ENCODE measurements at regions not wholly inside any gene's neighbourhood (a gene's known extent, or its start where the extent isn't known, plus 50 kb on each side); places are given as distances from the start of the nearest gene placed in this dataset.

DNA sequence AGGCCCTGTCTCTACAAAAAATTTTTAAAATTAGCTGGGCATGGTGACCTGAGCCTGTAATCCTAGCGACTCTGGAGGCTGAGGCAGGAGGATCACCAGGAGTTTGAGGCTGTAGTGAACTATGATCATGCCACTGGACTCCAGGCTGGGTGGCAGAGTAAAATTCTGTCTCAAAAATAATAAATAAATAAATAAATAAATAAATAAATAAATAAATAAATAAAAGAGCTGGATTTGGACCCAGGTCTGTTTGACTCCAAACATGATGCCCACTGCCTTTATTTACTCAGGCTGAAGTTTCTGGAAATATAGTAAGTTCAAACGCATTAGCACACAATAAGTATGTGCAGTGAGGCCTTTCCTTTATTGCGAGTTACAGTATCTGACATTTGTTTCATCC is 75.0 kb downstream of the THNSL2 start (continued):
- no peak for TF ChIP-seq HDAC2 (IDR thresholded peaks at IDR 0.05; ENCODE audit: borderline replicate concordance in 1 of 2, low read depth in 2 of 2, low read length in 2 of 2)
- no peak for TF ChIP-seq NRF1 (IDR thresholded peaks at IDR 0.05; ENCODE audit: low read depth, low read length)

Measured in H1 (cell line).